Kidney (tissue), 13 donors: ENCODE measurements at regions not wholly inside any gene's neighbourhood (a gene's known extent, or its start where the extent isn't known, plus 50 kb on each side); places are given as distances from the start of the nearest gene placed in this dataset.

Experiments
- DNase-seq, 5 donors: peaks; one replicate each; pipeline ENCODE4 v3.0.0-alpha.2; 2013 to 2020
- FAIRE-seq: peaks from 2 replicates; lab custom pipeline; 2012; peaks lifted over from hg19 to GRCh38; lab: Jason Lieb, UNC
- H3K27ac ChIP-seq, 2 donors: one replicate each; pipeline ENCODE4 v1.7.0; 2013; ENCODE audit warnings: low read depth in 2 of 2, low read length in 2 of 2, inconsistent platforms in 1 of 2
- H3K27me3 ChIP-seq: one replicate; pipeline ENCODE4 v1.7.1; 2013; ENCODE audit warnings: low read length, inconsistent platforms; ENCODE audit not compliant: control insufficient read depth, insufficient read depth
- H3K36me3 ChIP-seq, 3 donors: one replicate each; pipeline versions ENCODE4 v1.7.0 to v1.7.1; 2013; ENCODE audit warnings: low read length in 3 of 3, control low read depth in 1 of 3, inconsistent platforms in 1 of 3; ENCODE audit not compliant: insufficient read depth in 3 of 3, control insufficient read depth in 2 of 3
- H3K4me1 ChIP-seq, 3 donors: one replicate each; pipeline versions ENCODE4 v1.7.0 to v1.7.1; 2013; ENCODE audit warnings: low read length in 3 of 3, inconsistent platforms in 1 of 3, low read depth in 1 of 3; ENCODE audit not compliant: control insufficient read depth in 2 of 3, insufficient read depth in 2 of 3
- H3K4me3 ChIP-seq, 3 donors: one replicate each; pipeline versions ENCODE4 v1.7.0 to v1.8.1; 2013; ENCODE audit warnings: low read length in 3 of 3, control low read depth in 1 of 3, inconsistent platforms in 1 of 3
- H3K9ac ChIP-seq, 3 donors: one replicate each; pipeline versions ENCODE4 v1.7.0 to v1.7.1; 2013; ENCODE audit warnings: low read length in 3 of 3, control low read depth in 1 of 3, inconsistent platforms in 1 of 3
- H3K9me3 ChIP-seq, 3 donors: one replicate each; pipeline versions ENCODE4 v1.7.0 to v1.7.1; 2013; ENCODE audit warnings: low read length in 3 of 3, control low read depth in 1 of 3, inconsistent platforms in 1 of 3; ENCODE audit not compliant: control insufficient read depth in 2 of 3, insufficient read depth in 1 of 3
- CTCF ChIP-seq: IDR thresholded peaks from 3 replicates; pipeline ENCODE4 v1.5.1; 2012; ENCODE audit warnings: mild to moderate bottlenecking, moderate library complexity, borderline replicate concordance; ENCODE audit not compliant: insufficient read depth; ENCODE audit errors: extremely low read depth
- intact Hi-C: fragments of 100-400 bp; cut with DNase I; formaldehyde crosslinking; loops from one replicate; pipeline ENCODE4 v1.11.1; 2022
- donor health status: control.
- donor health status: control.
- donor health status: control.
- donor health status: control.
- donor health status: control.
- donor health status: DM: yes; HTN: yes; CAD: no.
- donor health status: Normal renal cell carcinoma (clear cell type).

GRCh38 chr5:62701036-62701435 is 122.4 kb downstream of the LRRC70 start:
- DNase-seq: no peak

GRCh38 chr5:62698756-62699155 is 120.1 kb downstream of the LRRC70 start:
- Histone ChIP-seq H3K36me3 (no peaks in the 10 kb centered on the region), H3K4me3 (no peak overlapping the region), H3K4me1 (no peaks in the 10 kb centered on the region), H3K27ac (no peak overlapping the region), H3K27me3 (no peaks in the 10 kb centered on the region), H3K9me3 (no peaks in the 10 kb centered on the region), H3K9ac (no peak overlapping the region)
- FAIRE-seq: no peak
- intact Hi-C loops: no loop called here
- no peak for TF ChIP-seq CTCF
- no peak for DNase-seq

More at GRCh38 chr5:62701036-62701435, 122.4 kb downstream of the LRRC70 start:
- H3K4me1 ChIP-seq: no peaks in the 10 kb centered on the region
- H3K9me3 ChIP-seq: no peaks in the 10 kb centered on the region
- intact Hi-C loops: no loop called here
- no peak for FAIRE-seq
- H3K4me3 ChIP-seq: no peak overlapping the region
- no peaks in the 10 kb centered on the region for H3K36me3 ChIP-seq
- no peak for TF ChIP-seq CTCF
- no peak overlapping the region for H3K27ac ChIP-seq
- no peaks in the 10 kb centered on the region for H3K27me3 ChIP-seq
- no peak overlapping the region for H3K9ac ChIP-seq

GRCh38 chr5:62695274-62695673 is 116.7 kb downstream of the LRRC70 start:
- TF ChIP-seq CTCF: no peak
- H3K4me3 ChIP-seq: no peak overlapping the region
- no peaks in the 10 kb centered on the region for H3K9me3 ChIP-seq
- H3K36me3 ChIP-seq: no peaks in the 10 kb centered on the region
- H3K4me1 ChIP-seq: no peaks in the 10 kb centered on the region
- H3K9ac ChIP-seq: no peak overlapping the region
- no peaks in the 10 kb centered on the region for H3K27me3 ChIP-seq
- no peak for FAIRE-seq
- intact Hi-C loops: no loop called here
- DNase-seq: no peak
- no peak overlapping the region for H3K27ac ChIP-seq

GRCh38 chr5:62692946-62693713 is 114.5 kb downstream of the LRRC70 start:
- Histone ChIP-seq H3K4me3 (no peak overlapping the region), H3K4me1 (no peaks in the 10 kb centered on the region), H3K9me3 (no peaks in the 10 kb centered on the region), H3K27ac (no peak overlapping the region), H3K9ac (no peak overlapping the region), H3K27me3 (no peaks in the 10 kb centered on the region), H3K36me3 (no peaks in the 10 kb centered on the region)
- DNase-seq (no peak), FAIRE-seq (no peak)
- intact Hi-C loops: no loop called here
- no peak for TF ChIP-seq CTCF
